PFSK-1 (cell line): ENCODE measurements at regions not wholly inside any gene's neighbourhood (a gene's known extent, or its start where the extent isn't known, plus 50 kb on each side); places are given as distances from the start of the nearest gene placed in this dataset.

Experiments
- FOXP2 ChIP-seq: optimal IDR thresholded peaks from 2 replicates; pipeline ENCODE3; 2011; ENCODE audit warnings: borderline replicate concordance, control low read depth, inconsistent platforms; ENCODE audit not compliant: insufficient read depth; ENCODE audit errors: extremely low read length, extremely low read depth
- POLR2AphosphoS5 ChIP-seq: IDR thresholded peaks from 2 replicates; pipeline ENCODE4 v1.6.1; 2012; ENCODE audit warnings: low read depth, mild to moderate bottlenecking, control low read depth, low read length, moderate library complexity
- REST ChIP-seq, 2 experiments: IDR thresholded peaks; 2 replicates each; pipeline versions ENCODE4 v1.6.1 to v1.8.0; 2011 to 2012; ENCODE audit warnings: low read depth in 2 of 2, low read length in 2 of 2, control low read depth in 1 of 2, inconsistent platforms in 1 of 2, mild to moderate bottlenecking in 1 of 2, moderate library complexity in 1 of 2; ENCODE audit not compliant: insufficient read depth in 1 of 2
- SIN3A ChIP-seq: IDR thresholded peaks from 2 replicates; pipeline ENCODE4 v1.6.1; 2012; ENCODE audit warnings: mild to moderate bottlenecking, low read length, moderate library complexity, borderline replicate concordance; ENCODE audit not compliant: insufficient read depth
- TAF1 ChIP-seq: IDR thresholded peaks from 2 replicates; pipeline ENCODE4 v1.6.1; 2012; ENCODE audit warnings: low read length, control low read depth, borderline replicate concordance; ENCODE audit not compliant: insufficient read depth

- TF ChIP-seq TAF1: no peak
- no peak for TF ChIP-seq POLR2AphosphoS5
- TF ChIP-seq FOXP2: no peak
- TF ChIP-seq SIN3A: no peak
- no peak for TF ChIP-seq REST (IDR thresholded peaks at IDR 0.05; ENCODE audit: insufficient read depth in 1 of 2, low read depth in 2 of 2, low read length in 2 of 2)
Observed at GRCh38 chr6:41443616-41444525, 102.3 kb upstream of the FOXP4 start.

GRCh38 chr6:41445261-41445660 is 100.9 kb upstream of the FOXP4 start:
- no peak for TF ChIP-seq TAF1
- no peak for TF ChIP-seq FOXP2
- TF ChIP-seq POLR2AphosphoS5: no peak
- TF ChIP-seq REST (IDR thresholded peaks at IDR 0.05; ENCODE audit: insufficient read depth in 1 of 2, low read depth in 2 of 2, low read length in 2 of 2): no peak
- TF ChIP-seq SIN3A: no peak

- TF ChIP-seq TAF1 (no peak), FOXP2 (no peak)
Observed at GRCh38 chr6:41446132-41446531, 100.0 kb upstream of the FOXP4 start.

GRCh38 chr6:41446907-41447545 is 99.2 kb upstream of the FOXP4 start:
- TF ChIP-seq SIN3A (no peak), REST (IDR thresholded peaks at IDR 0.05; ENCODE audit: insufficient read depth in 1 of 2, low read depth in 2 of 2, low read length in 2 of 2) (no peak), TAF1 (no peak), FOXP2 (no peak), POLR2AphosphoS5 (no peak)

GRCh38 chr6:41448256-41448655 is 97.9 kb upstream of the FOXP4 start:
- TF ChIP-seq REST (IDR thresholded peaks at IDR 0.05; ENCODE audit: insufficient read depth in 1 of 2, low read depth in 2 of 2, low read length in 2 of 2): no peak
- no peak for TF ChIP-seq SIN3A
- TF ChIP-seq POLR2AphosphoS5: no peak
- no peak for TF ChIP-seq TAF1
- TF ChIP-seq FOXP2: no peak
